Stimulated activated CD4-positive, alpha-beta T cell treated with anti-CD3 and anti-CD28 coated beads, Interleukin-2, amount 100 ng/mL, for 4 hours (primary cell): ENCODE measurements at regions not wholly inside any gene's neighbourhood (a gene's known extent, or its start where the extent isn't known, plus 50 kb on each side); places are given as distances from the start of the nearest gene placed in this dataset.
"Not testable (repeated sequence)": the region's sequence is repeated elsewhere in the genome, so short reads cannot be mapped to it uniquely, and the experiment has no call there.

ENCODE experiments used
- DNase-seq: peaks from one replicate; pipeline ENCODE4 v3.0.0-alpha.2; 2020; ENCODE audit warnings: low read depth

GRCh38 chr9:106109706-106110105 is 415.4 kb downstream of the TMEM38B start:
- not testable (repeated sequence) for DNase-seq

GRCh38 chr9:106110483-106110882 is 416.1 kb downstream of the TMEM38B start:
- no peak for DNase-seq

GRCh38 chr9:106111039-106111730 is 416.8 kb downstream of the TMEM38B start:
- DNase-seq: no peak

GRCh38 chr9:106112935-106113334 is 418.6 kb downstream of the TMEM38B start:
- no peak for DNase-seq

GRCh38 chr9:106119176-106119575 is 424.8 kb downstream of the TMEM38B start:
- no peak for DNase-seq

GRCh38 chr9:106120071-106120470 is 425.7 kb downstream of the TMEM38B start:
- DNase-seq: no peak

- no peak for DNase-seq
These were observed 433.4 kb downstream of the TMEM38B start for GRCh38 chr9:106127776-106128175.

GRCh38 chr9:106130374-106130773 is 436.0 kb downstream of the TMEM38B start:
- no peak for DNase-seq

- no peak for DNase-seq
These were observed 449.4 kb downstream of the TMEM38B start for GRCh38 chr9:106143781-106144180.

- DNase-seq: no peak
These were observed 451.9 kb downstream of the TMEM38B start for GRCh38 chr9:106146066-106146840.

- DNase-seq: no peak
These were observed 452.5 kb downstream of the TMEM38B start for GRCh38 chr9:106146886-106147285.

GRCh38 chr9:106149956-106150355 is 455.6 kb downstream of the TMEM38B start:
- no peak for DNase-seq

- DNase-seq: no peak
These were observed 462.1 kb downstream of the TMEM38B start for GRCh38 chr9:106156465-106156864.

GRCh38 chr9:106172265-106172664 is 477.9 kb downstream of the TMEM38B start:
- DNase-seq: no peak

GRCh38 chr9:106174346-106174745 is 480.0 kb downstream of the TMEM38B start:
- DNase-seq: no peak

GRCh38 chr9:106177216-106177615 is 482.9 kb downstream of the TMEM38B start:
- no peak for DNase-seq

GRCh38 chr9:106179191-106179590 is 484.9 kb downstream of the TMEM38B start:
- DNase-seq: no peak

GRCh38 chr9:106203815-106204516 is 509.6 kb downstream of the TMEM38B start:
- DNase-seq: not testable (repeated sequence)

GRCh38 chr9:106207298-106207697 is 513.0 kb downstream of the TMEM38B start:
- DNase-seq: no peak

- no peak for DNase-seq
These were observed 524.1 kb downstream of the TMEM38B start for GRCh38 chr9:106218427-106218826.

GRCh38 chr9:106218854-106219253 is 524.5 kb downstream of the TMEM38B start:
- no peak for DNase-seq

GRCh38 chr9:106220415-106220814 is 526.1 kb downstream of the TMEM38B start:
- no peak for DNase-seq

GRCh38 chr9:106228861-106229260 is 534.5 kb downstream of the TMEM38B start:
- no peak for DNase-seq
